ENCODE measurements at regions not wholly inside any gene's neighbourhood (a gene's known extent, or its start where the extent isn't known, plus 50 kb on each side); places are given as distances from the start of the nearest gene placed in this dataset.

DNA sequence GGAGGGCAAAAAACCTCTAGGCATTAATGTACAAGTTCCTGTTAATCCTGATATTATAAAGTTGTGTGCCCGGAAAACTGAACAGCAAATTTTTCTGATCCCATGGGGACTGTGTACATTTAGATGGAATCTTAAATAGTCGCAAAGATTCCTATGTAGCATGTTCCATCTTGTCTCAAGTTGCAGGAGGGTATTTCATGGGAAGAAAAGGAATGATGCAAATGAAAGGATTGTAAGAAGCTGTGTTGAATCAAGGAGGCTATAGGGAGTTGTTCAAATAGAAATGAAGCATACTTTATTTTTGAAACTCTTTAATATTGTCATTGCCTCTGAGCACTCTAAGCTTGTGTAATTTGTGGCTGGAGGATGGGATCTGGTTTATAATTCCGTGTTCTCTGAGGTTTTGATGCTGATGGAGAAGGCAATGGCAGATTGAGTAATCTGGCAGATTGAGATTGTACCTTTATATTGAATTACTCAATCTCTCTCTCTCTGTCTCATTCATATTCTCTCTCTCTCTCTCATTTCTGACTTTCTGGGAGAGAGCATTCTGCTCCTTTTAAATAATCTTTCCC is 288.5 kb downstream of the OSTF1 start:
- Histone ChIP-seq H3K9me3 (ENCODE audit: control insufficient read depth, insufficient read depth, low read depth, low read length) (no peaks in the 10 kb centered on the region), H3K4me3 (ENCODE audit: low read depth, low read length) (no peak overlapping the region), H3K4me1 (ENCODE audit: control insufficient read depth, insufficient read depth, low read length) (peaks cover 5% of the 10 kb centered on the region; the same call in 1 of the 2 replicates), H3K36me3 (ENCODE audit: control insufficient read depth in 2 of 2, insufficient read depth in 1 of 2, low read length in 2 of 2) (no peaks in the 10 kb centered on the region), H3K27ac (ENCODE audit: extremely low read depth, low read depth, low read length) (no peak overlapping the region)
- TF ChIP-seq, protein P1, sequence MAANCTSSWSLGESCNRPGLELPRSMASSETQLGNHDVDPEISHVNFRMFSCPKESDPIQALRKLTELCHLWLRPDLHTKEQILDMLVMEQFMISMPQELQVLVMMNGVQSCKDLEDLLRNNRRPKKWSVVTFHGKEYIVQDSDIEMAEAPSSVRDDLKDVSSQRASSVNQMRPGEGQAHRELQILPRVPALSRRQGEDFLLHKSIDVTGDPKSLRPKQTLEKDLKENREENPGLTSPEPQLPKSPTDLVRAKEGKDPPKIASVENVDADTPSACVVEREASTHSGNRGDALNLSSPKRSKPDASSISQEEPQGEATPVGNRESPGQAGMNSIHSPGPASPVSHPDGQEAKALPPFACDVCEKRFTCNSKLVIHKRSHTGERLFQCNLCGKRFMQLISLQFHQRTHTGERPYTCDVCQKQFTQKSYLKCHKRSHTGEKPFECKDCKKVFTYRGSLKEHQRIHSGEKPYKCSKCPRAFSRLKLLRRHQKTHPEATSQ (tag by site-specific recombination; IDR thresholded peaks at IDR 0.05), result no peak
- TF ChIP-seq ZBTB17 (tag by site-specific recombination; IDR thresholded peaks at IDR 0.05) (no peak), ZNF10 (tag by site-specific recombination; IDR thresholded peaks at IDR 0.05) (no peak), ZNF843 (tag by site-specific recombination; IDR thresholded peaks at IDR 0.05) (no peak), OSR2 (tag by site-specific recombination; IDR thresholded peaks at IDR 0.05) (no peak), ZNF175 (tag by site-specific recombination; IDR thresholded peaks at IDR 0.05) (no peak), ZNF548 (tag by site-specific recombination; IDR thresholded peaks at IDR 0.05) (no peak), WT1 (tag by site-specific recombination; IDR thresholded peaks at IDR 0.05) (no peak), ZNF140 (tag by site-specific recombination; IDR thresholded peaks at IDR 0.05) (no peak), ZNF777 (tag by site-specific recombination; IDR thresholded peaks at IDR 0.05; ENCODE audit: borderline replicate concordance) (no peak), GFI1B (tag by site-specific recombination; IDR thresholded peaks at IDR 0.05) (no peak), ZNF302 (tag by site-specific recombination; IDR thresholded peaks at IDR 0.05; ENCODE audit: low read depth) (no peak), ZNF558 (tag by site-specific recombination; IDR thresholded peaks at IDR 0.05) (no peak), ZNF654 (tag by site-specific recombination; IDR thresholded peaks at IDR 0.05; ENCODE audit: low read depth) (no peak), PRDM1 (tag by site-specific recombination; IDR thresholded peaks at IDR 0.05) (no peak), ZBTB8A (tag by site-specific recombination; IDR thresholded peaks at IDR 0.05) (no peak), GLIS1 (tag by site-specific recombination; IDR thresholded peaks at IDR 0.05) (no peak), ZNF639 (tag by site-specific recombination; IDR thresholded peaks at IDR 0.05) (no peak)
- ChIA-PET CTCF (no interaction called here), POLR2A (no interaction called here)

DNA sequence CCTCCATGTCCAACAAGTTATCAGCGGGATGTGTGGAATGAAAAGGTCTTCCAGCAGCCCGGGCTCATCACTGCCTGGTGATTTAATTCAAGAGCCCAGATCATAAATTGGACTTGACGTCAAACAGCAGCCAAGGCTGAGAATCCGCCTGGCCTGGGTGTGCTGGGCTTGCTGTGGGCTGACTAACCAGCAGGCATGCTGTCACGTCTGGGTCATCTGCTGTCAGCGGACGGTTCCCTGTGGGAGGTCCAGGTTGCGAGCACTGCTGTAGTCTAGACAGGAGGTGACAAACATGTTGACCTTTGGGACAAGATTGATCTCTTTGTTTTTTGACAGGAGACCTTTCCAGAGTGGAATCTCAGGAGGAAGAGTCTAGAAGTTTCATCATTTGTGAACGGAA is 289.7 kb downstream of the OSTF1 start:
- ChIA-PET POLR2A (no interaction called here), CTCF (no interaction called here)
- H3K36me3 ChIP-seq (ENCODE audit: control insufficient read depth in 2 of 2, insufficient read depth in 1 of 2, low read length in 2 of 2), result no peaks in the 10 kb centered on the region
- TF ChIP-seq ZNF214 (tag by site-specific recombination; IDR thresholded peaks at IDR 0.05; ENCODE audit: borderline replicate concordance) (no peak), GLIS1 (tag by site-specific recombination; IDR thresholded peaks at IDR 0.05) (0 out of 2 replicates have a peak, but pooled peaks have one; percentile 9)
- no peak overlapping the region for H3K4me3 ChIP-seq (ENCODE audit: low read depth, low read length)
- no peaks in the 10 kb centered on the region for H3K9me3 ChIP-seq (ENCODE audit: control insufficient read depth, insufficient read depth, low read depth, low read length)
- peaks cover 5% of the 10 kb centered on the region; the same call in 1 of the 2 replicates for H3K4me1 ChIP-seq (ENCODE audit: control insufficient read depth, insufficient read depth, low read length)
- H3K27ac ChIP-seq (ENCODE audit: extremely low read depth, low read depth, low read length), result no peak overlapping the region

DNA sequence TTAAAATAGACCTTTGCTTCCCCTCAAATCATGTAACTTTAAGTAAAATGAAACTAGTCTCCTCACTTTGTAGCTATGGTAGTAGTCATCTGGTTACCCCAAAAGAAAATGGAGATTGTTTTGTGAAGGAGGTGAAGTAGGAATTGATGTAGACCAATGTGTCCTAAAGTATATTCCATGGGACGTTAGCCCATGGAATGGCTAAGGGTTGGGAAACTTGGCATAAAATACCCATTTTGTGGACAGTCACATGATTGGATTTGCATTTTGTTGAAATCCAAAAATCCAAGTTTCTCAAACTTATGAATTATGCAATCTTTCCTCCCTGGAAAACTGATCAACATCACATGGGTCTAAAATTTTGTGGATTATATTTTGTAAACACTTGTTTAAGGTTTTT is 290.6 kb downstream of the OSTF1 start:
- no peak overlapping the region for H3K4me3 ChIP-seq (ENCODE audit: low read depth, low read length)
- ChIA-PET CTCF (interaction anchor here (0.6 kb wide), 1 partner anchor 487 kb away, joined by 3 read pairs; no protein-coding TSS in a partner anchor), POLR2A (no interaction called here)
- peaks cover 5% of the 10 kb centered on the region; the same call in 1 of the 2 replicates for H3K4me1 ChIP-seq (ENCODE audit: control insufficient read depth, insufficient read depth, low read length)
- H3K9me3 ChIP-seq (ENCODE audit: control insufficient read depth, insufficient read depth, low read depth, low read length), result no peaks in the 10 kb centered on the region
- TF ChIP-seq ZNF26 (tag by site-specific recombination; IDR thresholded peaks at IDR 0.05) (no peak), ZNF692 (tag by site-specific recombination; IDR thresholded peaks at IDR 0.05) (no peak), ZNF624 (tag by site-specific recombination; IDR thresholded peaks at IDR 0.05) (no peak), ZSCAN30 (tag by site-specific recombination; IDR thresholded peaks at IDR 0.05) (no peak), ZNF221 (tag by site-specific recombination; IDR thresholded peaks at IDR 0.05; ENCODE audit: borderline replicate concordance) (no peak)
- no peak overlapping the region for H3K27ac ChIP-seq (ENCODE audit: extremely low read depth, low read depth, low read length)
- H3K36me3 ChIP-seq (ENCODE audit: control insufficient read depth in 2 of 2, insufficient read depth in 1 of 2, low read length in 2 of 2), result no peaks in the 10 kb centered on the region

Data from HEK293 (cell line).